HG03108 (cell line): ENCODE measurements at regions not wholly inside any gene's neighbourhood (a gene's known extent, or its start where the extent isn't known, plus 50 kb on each side); places are given as distances from the start of the nearest gene placed in this dataset.
"Not testable (repeated sequence)": the region's sequence is repeated elsewhere in the genome, so short reads cannot be mapped to it uniquely, and the experiment has no call there.

ENCODE experiments used
- ATAC-seq: cut with Tn5 transposase; IDR thresholded peaks from one replicate; pipeline ENCODE4 v1.9.1; 2021; ENCODE audit warnings: moderate library complexity; ENCODE audit not compliant: unreplicated experiment

DNA sequence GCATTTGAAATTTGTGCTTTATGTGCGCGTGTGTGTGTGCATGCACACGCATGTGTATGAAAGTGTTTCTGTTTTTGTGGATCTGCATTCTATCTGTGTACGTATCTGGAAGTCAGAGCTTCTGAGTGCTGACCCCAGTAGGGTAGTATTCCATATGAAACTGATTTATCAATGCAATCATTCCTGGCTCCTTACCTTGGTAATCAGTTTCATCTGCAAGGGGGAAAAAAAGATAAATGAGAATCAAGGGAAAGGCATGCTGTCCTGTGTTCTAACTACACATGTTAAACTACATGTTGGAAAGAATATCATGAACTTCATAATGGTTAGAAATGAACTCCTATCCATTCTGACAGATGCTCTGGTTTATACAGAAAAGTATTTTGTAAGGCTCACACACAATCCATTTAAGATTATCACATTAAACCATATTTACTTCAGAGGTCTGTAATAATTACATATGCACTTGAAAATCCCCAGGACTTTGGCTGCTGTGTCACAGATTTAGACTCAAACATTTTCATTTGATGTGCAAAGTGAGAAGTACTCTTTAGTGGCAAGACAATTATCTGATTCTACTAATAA lies 276.1 kb upstream of the LMO3 start:
- no peak for ATAC-seq

DNA sequence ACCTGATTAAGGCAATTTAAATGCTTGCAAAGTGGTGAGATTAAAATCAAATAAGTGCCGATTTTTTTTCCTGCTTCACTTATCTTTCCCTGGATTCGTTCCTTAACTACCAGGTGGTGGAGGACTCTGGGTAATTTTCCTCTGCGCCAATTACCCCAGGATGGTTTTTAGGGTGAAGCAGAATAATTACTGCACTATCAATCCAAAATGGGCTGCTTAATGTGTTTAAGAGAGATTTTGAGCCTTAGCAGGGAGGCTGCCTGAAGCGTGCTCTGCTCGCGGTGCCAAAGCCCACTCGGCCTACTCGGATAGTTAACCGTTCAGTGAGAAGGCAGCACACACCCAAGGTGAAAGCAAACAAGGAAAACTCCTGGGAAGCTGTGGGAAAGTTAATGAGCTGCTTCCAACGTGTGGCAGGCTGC lies 274.9 kb upstream of the LMO3 start:
- ATAC-seq, result no peak

- ATAC-seq, result no peak
These were observed 264.9 kb upstream of the LMO3 start for GRCh38 chr12:16870845-16871244.

DNA sequence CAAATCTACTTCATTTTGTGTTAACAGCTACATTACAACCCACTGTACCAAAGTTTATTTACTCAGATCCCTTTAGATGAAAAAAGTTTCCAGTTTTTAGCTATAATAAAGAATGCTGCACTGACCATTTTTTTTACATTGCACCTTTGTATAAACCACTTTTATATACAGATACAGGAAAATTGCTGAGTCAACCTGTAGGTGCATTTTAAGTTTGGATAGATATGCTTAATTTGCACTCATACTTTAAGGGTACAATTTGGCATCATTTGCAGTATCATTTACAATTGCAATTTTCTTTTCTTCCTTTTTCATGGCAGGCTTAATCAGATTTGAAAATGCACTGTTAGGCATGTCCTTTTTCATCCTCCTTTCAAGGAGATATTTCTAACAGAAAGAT lies 257.8 kb upstream of the LMO3 start:
- ATAC-seq, result no peak

DNA sequence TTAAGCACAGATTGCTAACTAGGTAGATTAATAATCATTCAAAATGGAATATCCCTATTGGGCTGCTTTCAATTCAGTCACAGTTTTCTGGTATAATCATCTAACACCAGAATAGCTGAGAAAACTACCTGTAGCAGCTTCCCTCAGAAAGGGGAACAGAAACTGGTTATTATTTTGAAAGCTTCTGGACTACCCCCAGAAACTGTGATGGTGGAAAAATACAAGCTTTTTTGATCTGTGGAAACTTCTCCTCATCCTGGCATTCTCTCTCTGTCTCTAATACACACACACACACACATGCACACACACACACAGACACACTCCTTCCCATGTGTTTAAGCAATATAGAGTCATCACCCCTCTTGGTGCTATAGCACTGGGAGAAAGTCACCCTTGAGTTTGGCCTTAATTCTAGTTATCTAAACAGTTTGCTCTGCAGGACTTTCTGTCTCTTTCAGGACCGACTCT lies 251.5 kb upstream of the LMO3 start:
- peak; percentile 93 for ATAC-seq

GRCh38 chr12:16854465-16854864 lies 248.5 kb upstream of the LMO3 start:
- no peak for ATAC-seq

- no peak for ATAC-seq
These were observed 243.5 kb upstream of the LMO3 start for GRCh38 chr12:16849473-16849872.

GRCh38 chr12:16844875-16845274 lies 238.9 kb upstream of the LMO3 start:
- ATAC-seq, result no peak

- ATAC-seq, result peak; percentile 83
These were observed 227.5 kb upstream of the LMO3 start for GRCh38 chr12:16833376-16834015.

- no peak for ATAC-seq
These were observed 222.9 kb upstream of the LMO3 start for GRCh38 chr12:16828891-16829290.

- ATAC-seq, result no peak
These were observed 201.8 kb upstream of the LMO3 start for GRCh38 chr12:16807731-16808130.

DNA sequence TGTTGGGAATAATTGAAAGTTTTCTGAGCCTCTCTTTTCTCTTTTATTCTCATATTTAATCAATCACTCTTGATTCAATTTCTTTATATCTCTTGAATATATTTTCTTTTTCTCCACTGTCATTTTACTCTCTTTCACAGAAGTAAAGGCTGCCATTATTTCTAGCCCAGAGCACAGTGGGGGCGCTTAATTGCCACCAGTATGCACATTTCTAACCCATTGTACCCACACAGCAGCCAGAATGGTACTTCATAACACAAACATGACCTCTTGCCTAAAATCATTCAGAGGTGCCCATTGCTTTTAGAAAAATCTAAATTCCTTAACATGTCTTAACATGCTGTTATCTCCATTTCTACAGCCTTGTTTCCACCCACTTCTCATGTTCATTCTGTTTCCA lies 190.2 kb upstream of the LMO3 start:
- ATAC-seq, result no peak

- ATAC-seq, result peak; percentile 58
These were observed 183.3 kb upstream of the LMO3 start for GRCh38 chr12:16789204-16789790.

GRCh38 chr12:16788506-16789203 lies 182.7 kb upstream of the LMO3 start:
- no peak for ATAC-seq

GRCh38 chr12:16785953-16786352 lies 180.0 kb upstream of the LMO3 start:
- no peak for ATAC-seq

DNA sequence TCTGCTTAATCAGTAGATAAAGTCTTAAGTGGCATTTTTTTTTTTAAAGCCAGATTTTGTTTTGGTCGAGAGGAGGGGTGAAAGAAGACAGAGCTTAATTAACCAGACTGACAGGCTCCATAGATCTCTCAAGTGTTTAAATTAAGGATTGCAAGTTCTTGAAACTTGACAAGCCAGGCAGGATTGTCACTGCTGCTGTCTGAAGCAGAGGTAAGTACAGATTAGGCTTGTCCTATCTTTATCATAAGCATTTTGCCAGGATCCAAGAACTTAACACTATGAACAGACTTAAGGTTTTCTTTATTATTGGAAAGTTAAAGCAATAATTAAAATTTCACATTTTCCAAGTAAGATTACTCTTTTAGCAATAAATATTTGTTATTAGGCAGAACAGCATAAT lies 179.6 kb upstream of the LMO3 start:
- ATAC-seq, result no peak

DNA sequence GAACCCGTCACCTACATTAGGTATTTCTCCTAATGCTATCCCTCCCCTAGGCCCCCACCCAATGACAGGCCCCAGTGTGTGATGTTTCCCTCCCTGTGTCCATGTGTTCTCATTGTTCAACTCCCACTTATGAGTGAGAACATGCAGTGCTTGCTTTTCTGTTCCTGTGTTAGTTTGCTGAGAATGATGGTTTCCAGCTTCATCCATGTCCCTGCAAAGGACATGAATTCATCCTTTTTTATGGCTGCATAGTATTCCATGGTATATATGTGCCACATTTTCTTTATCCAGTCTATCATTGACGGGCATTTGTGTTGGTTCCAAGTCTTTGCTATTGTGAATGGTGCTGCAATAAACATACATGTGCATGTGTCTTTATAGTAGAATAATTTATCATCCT lies 163.2 kb upstream of the LMO3 start:
- ATAC-seq, result not testable (repeated sequence)

- no peak for ATAC-seq
These were observed 160.8 kb upstream of the LMO3 start for GRCh38 chr12:16766736-16767135.

GRCh38 chr12:16763901-16764300 lies 157.9 kb upstream of the LMO3 start:
- no peak for ATAC-seq

- no peak for ATAC-seq
These were observed 151.0 kb upstream of the LMO3 start for GRCh38 chr12:16756833-16757555.

- no peak for ATAC-seq
These were observed 124.8 kb upstream of the LMO3 start for GRCh38 chr12:16730772-16731171.
